CD4-positive, alpha-beta T cell (primary cell): ENCODE measurements at regions not wholly inside any gene's neighbourhood (a gene's known extent, or its start where the extent isn't known, plus 50 kb on each side); places are given as distances from the start of the nearest gene placed in this dataset.

ENCODE experiments used
- ATAC-seq: fragments of 200-7000 bp; cut with Tn5 transposase; one replicate; pipeline ENCODE4 v1.10.0; 2022; ENCODE audit warnings: mild to moderate bottlenecking; ENCODE audit not compliant: poor library complexity
- CTCF ChIA-PET: fragments of 350-600 bp; sonication (Branson Sonifier 250); formaldehyde crosslinking; loops from one replicate; lab custom pipeline; 2021; ENCODE audit warnings: antibody characterized with exemption, inconsistent platforms; lab: Charles Lee
- POLR2A ChIA-PET: fragments of 350-600 bp; sonication (Branson Sonifier 250); formaldehyde crosslinking; loops from one replicate; lab custom pipeline; 2021; ENCODE audit warnings: antibody characterized with exemption, inconsistent platforms; lab: Charles Lee
- DNase-seq, 14 experiments: peaks; one replicate each; pipeline ENCODE4 v3.0.0-alpha.2; 2013 to 2020; ENCODE audit warnings: mixed read lengths in 2 of 14
- H3K27ac ChIP-seq, 2 donors: one replicate each; pipeline versions ENCODE4 v1.5.1 to v1.7.0; 2013; ENCODE audit warnings: low read length in 2 of 2, low read depth in 1 of 2, mild to moderate bottlenecking in 1 of 2
- H3K27me3 ChIP-seq, 2 experiments: 1 replicate in 1 of 2; 2 replicates in 1 of 2; pipeline versions ENCODE4 v1.6.1 to v1.7.0; 2013; ENCODE audit warnings: low read length in 2 of 2, control low read depth in 1 of 2, mild to moderate bottlenecking in 1 of 2, moderate library complexity in 1 of 2; ENCODE audit not compliant: insufficient read depth in 2 of 2, control insufficient read depth in 1 of 2
- H3K36me3 ChIP-seq: one replicate; pipeline ENCODE4 v1.6.1; 2013; ENCODE audit warnings: low read length, control low read depth; ENCODE audit not compliant: insufficient read depth
- H3K4me1 ChIP-seq: one replicate; pipeline ENCODE4 v1.6.1; 2013; ENCODE audit warnings: low read length, control low read depth; ENCODE audit not compliant: insufficient read depth
- H3K4me3 ChIP-seq: one replicate; pipeline ENCODE4 v1.5.1; 2013; ENCODE audit warnings: mild to moderate bottlenecking, low read length, moderate library complexity
- H3K9me3 ChIP-seq, 2 experiments: 1 replicate in 1 of 2; 2 replicates in 1 of 2; pipeline versions ENCODE4 v1.6.1 to v1.7.0; 2013; ENCODE audit warnings: low read length in 2 of 2, mild to moderate bottlenecking in 2 of 2, control low read depth in 1 of 2, moderate library complexity in 1 of 2; ENCODE audit not compliant: control insufficient read depth in 1 of 2, insufficient read depth in 1 of 2
- H3K27ac Mint-ChIP-seq: one replicate; pipeline ENCODE4 v1.8.0; 2020; ENCODE audit warnings: mixed read lengths
- H3K27me3 Mint-ChIP-seq: one replicate; pipeline ENCODE4 v1.8.0; 2021; ENCODE audit warnings: mixed read lengths
- H3K36me3 Mint-ChIP-seq: one replicate; pipeline ENCODE4 v1.8.0; 2021; ENCODE audit warnings: low read depth, mixed read lengths
- H3K4me1 Mint-ChIP-seq: one replicate; pipeline ENCODE4 v1.8.0; 2021; ENCODE audit warnings: low read depth, mixed read lengths
- H3K4me3 Mint-ChIP-seq: one replicate; pipeline ENCODE4 v1.8.0; 2020; ENCODE audit warnings: mild to moderate bottlenecking, mixed read lengths
- H3K9me3 Mint-ChIP-seq: one replicate; pipeline ENCODE4 v1.8.0; 2020; ENCODE audit warnings: mixed read lengths
- intact Hi-C, 2 experiments: fragments of 100-400 bp; cut with DNase I in 1 of 2; cut with micrococcal nuclease in 1 of 2; formaldehyde crosslinking; loops; one replicate each; pipeline versions ENCODE4 v1.15.1 to v1.9.0; 2023 to 2025; cut with DNase I, micrococcal nuclease
- TF ChIP-seq, protein P1 (sequence below): fragments of 200-600 bp; IDR thresholded peaks from one replicate; pipeline ENCODE4 v1.8.0; 2022; ENCODE audit warnings: antibody characterized with exemption, mild to moderate bottlenecking

DNA sequence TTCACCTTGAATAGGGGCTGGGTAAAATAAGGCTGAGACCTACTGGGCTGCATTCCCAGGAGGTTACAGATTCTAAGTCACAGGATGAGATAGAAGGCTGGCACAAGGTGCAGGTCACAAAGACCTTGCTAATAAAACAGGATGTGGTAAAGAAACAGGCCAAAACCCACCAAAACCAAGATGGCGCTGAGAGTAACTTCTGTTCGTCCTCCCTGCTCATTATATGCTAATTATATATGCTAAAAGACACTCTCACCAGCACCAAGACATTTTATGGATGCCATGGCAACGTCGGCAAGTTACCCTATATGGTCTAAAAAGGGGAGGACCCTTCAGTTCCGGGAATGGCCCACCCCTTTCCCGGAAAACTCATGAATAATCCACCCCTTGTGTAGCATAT lies 711.5 kb upstream of the KLHL29 start:
- TF ChIP-seq, protein P1, sequence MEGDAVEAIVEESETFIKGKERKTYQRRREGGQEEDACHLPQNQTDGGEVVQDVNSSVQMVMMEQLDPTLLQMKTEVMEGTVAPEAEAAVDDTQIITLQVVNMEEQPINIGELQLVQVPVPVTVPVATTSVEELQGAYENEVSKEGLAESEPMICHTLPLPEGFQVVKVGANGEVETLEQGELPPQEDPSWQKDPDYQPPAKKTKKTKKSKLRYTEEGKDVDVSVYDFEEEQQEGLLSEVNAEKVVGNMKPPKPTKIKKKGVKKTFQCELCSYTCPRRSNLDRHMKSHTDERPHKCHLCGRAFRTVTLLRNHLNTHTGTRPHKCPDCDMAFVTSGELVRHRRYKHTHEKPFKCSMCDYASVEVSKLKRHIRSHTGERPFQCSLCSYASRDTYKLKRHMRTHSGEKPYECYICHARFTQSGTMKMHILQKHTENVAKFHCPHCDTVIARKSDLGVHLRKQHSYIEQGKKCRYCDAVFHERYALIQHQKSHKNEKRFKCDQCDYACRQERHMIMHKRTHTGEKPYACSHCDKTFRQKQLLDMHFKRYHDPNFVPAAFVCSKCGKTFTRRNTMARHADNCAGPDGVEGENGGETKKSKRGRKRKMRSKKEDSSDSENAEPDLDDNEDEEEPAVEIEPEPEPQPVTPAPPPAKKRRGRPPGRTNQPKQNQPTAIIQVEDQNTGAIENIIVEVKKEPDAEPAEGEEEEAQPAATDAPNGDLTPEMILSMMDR = no peak
- ATAC-seq (no peak), DNase-seq (no peak)
- no peaks in the 10 kb centered on the region for H3K27me3 ChIP-seq
- Mint-ChIP-seq H3K27me3 (no peaks in the 10 kb centered on the region), H3K9me3 (no peaks in the 10 kb centered on the region), H3K36me3 (no peaks in the 10 kb centered on the region), H3K4me3 (no peak overlapping the region), H3K4me1 (no peaks in the 10 kb centered on the region), H3K27ac (no peak overlapping the region)
- POLR2A ChIA-PET = no interaction called here
- intact Hi-C loops = no loop called here
- CTCF ChIA-PET = no interaction called here
- H3K4me1 ChIP-seq = no peaks in the 10 kb centered on the region
- H3K4me3 ChIP-seq = no peak overlapping the region
- H3K27ac ChIP-seq = no peak overlapping the region
- no peaks in the 10 kb centered on the region for H3K36me3 ChIP-seq
- H3K9me3 ChIP-seq = no peaks in the 10 kb centered on the region

DNA sequence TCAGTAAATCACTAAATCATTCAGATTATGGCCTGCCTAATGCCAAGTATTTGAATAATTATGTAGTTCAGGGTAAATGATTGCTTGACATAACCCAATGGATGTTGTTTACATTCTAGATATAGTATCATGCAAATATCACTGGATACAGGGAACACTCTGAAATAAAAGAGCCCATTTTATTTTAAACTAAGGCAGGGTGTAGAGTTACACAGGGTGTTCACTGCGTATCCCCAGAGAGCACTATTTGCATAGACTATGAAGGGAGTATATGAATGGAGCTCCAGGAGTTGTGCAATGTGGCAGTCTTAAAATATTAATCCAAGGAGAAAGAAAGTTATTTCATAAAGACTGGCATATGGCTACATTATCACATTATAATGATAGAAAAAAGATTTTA lies 701.1 kb upstream of the KLHL29 start:
- Mint-ChIP-seq H3K36me3 (no peaks in the 10 kb centered on the region), H3K9me3 (peaks cover 3% of the 10 kb centered on the region)

DNA sequence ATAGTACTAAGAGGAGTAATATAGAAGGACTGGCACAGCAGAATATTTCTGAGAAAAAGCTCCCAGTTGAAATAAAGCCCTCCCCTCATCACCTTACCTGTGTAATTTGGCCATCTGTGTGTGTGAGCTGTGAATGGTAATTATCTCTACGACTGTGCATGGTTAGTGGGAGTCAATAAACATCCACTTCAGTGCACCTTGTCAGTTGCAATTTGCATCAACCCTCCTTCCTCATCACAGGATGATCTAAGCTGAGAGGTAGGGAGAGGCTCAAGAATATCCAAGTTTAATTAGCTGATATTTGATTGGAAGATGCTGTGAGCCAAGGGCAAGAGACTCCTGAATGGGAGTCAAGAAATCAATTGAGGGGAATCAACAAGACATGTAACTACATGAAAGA lies 694.9 kb upstream of the KLHL29 start:
- H3K36me3 Mint-ChIP-seq = no peaks in the 10 kb centered on the region
- H3K4me3 ChIP-seq = no peak overlapping the region
- H3K4me1 ChIP-seq = no peaks in the 10 kb centered on the region
- no peaks in the 10 kb centered on the region for H3K27me3 Mint-ChIP-seq
- H3K27ac ChIP-seq = no peak overlapping the region
- CTCF ChIA-PET = interaction anchor here (0.5 kb wide), 1 partner anchor 22 kb away, joined by 3 read pairs; no protein-coding TSS in a partner anchor
- no peaks in the 10 kb centered on the region for H3K9me3 ChIP-seq
- TF ChIP-seq, protein P1 = no peak
- no peak for DNase-seq
- POLR2A ChIA-PET = no interaction called here
- intact Hi-C loops = no loop called here
- no peak overlapping the region for H3K27ac Mint-ChIP-seq
- H3K9me3 Mint-ChIP-seq = peaks cover 5% of the 10 kb centered on the region
- H3K27me3 ChIP-seq = no peaks in the 10 kb centered on the region
- no peaks in the 10 kb centered on the region for H3K4me1 Mint-ChIP-seq
- ATAC-seq = no peak
- H3K36me3 ChIP-seq = no peaks in the 10 kb centered on the region
- H3K4me3 Mint-ChIP-seq = no peak overlapping the region

More for the DNA sequence above, 701.1 kb upstream of the KLHL29 start:
- TF ChIP-seq, protein P1 = no peak
- CTCF ChIA-PET = no interaction called here
- H3K4me1 Mint-ChIP-seq = no peaks in the 10 kb centered on the region
- H3K27me3 Mint-ChIP-seq = no peaks in the 10 kb centered on the region
- Histone ChIP-seq H3K9me3 (no peaks in the 10 kb centered on the region), H3K4me1 (no peaks in the 10 kb centered on the region), H3K4me3 (no peak overlapping the region), H3K27me3 (no peaks in the 10 kb centered on the region), H3K27ac (no peak overlapping the region), H3K36me3 (no peaks in the 10 kb centered on the region)
- no peak overlapping the region for H3K27ac Mint-ChIP-seq
- POLR2A ChIA-PET = no interaction called here
- H3K4me3 Mint-ChIP-seq = no peak overlapping the region
- intact Hi-C loops = no loop called here
- DNase-seq = no peak
- no peak for ATAC-seq
